ENCODE measurements at regions not wholly inside any gene's neighbourhood (a gene's known extent, or its start where the extent isn't known, plus 50 kb on each side); places are given as distances from the start of the nearest gene placed in this dataset.
"Not testable (repeated sequence)": the region's sequence is repeated elsewhere in the genome, so short reads cannot be mapped to it uniquely, and the experiment has no call there.

GRCh38 chr4:57373991-57374390, 263.8 kb upstream of the IGFBP7 start:
- DNase-seq = no peak

- DNase-seq = no peak
Measured at GRCh38 chr4:57371671-57372070, 261.5 kb upstream of the IGFBP7 start.

- no peak for DNase-seq
Measured at GRCh38 chr4:57370691-57371090, 260.5 kb upstream of the IGFBP7 start.

GRCh38 chr4:57369446-57369845, 259.3 kb upstream of the IGFBP7 start:
- no peak for DNase-seq

GRCh38 chr4:57364255-57364654, 254.1 kb upstream of the IGFBP7 start:
- no peak for DNase-seq

- no peak for DNase-seq
Measured at GRCh38 chr4:57363346-57363745, 253.2 kb upstream of the IGFBP7 start.

GRCh38 chr4:57360681-57361080, 250.5 kb upstream of the IGFBP7 start:
- DNase-seq = no peak

GRCh38 chr4:57355101-57355665, 245.0 kb upstream of the IGFBP7 start:
- no peak for DNase-seq

- DNase-seq = no peak
Measured at GRCh38 chr4:57351731-57352130, 241.5 kb upstream of the IGFBP7 start.

GRCh38 chr4:57344296-57344695, 234.1 kb upstream of the IGFBP7 start:
- no peak for DNase-seq

GRCh38 chr4:57342411-57342810, 232.2 kb upstream of the IGFBP7 start:
- no peak for DNase-seq

- DNase-seq = not testable (repeated sequence)
Measured at GRCh38 chr4:57338861-57339260, 228.7 kb upstream of the IGFBP7 start.

GRCh38 chr4:57333684-57334083, 223.5 kb upstream of the IGFBP7 start:
- no peak for DNase-seq

- DNase-seq = no peak
Measured at GRCh38 chr4:57331959-57332358, 221.8 kb upstream of the IGFBP7 start.

GRCh38 chr4:57329279-57329678, 219.1 kb upstream of the IGFBP7 start:
- no peak for DNase-seq

- DNase-seq = no peak
Measured at GRCh38 chr4:57324673-57325307, 214.6 kb upstream of the IGFBP7 start.

GRCh38 chr4:57320849-57321248, 210.7 kb upstream of the IGFBP7 start:
- DNase-seq = no peak

GRCh38 chr4:57320217-57320616, 210.0 kb upstream of the IGFBP7 start:
- no peak for DNase-seq

GRCh38 chr4:57318703-57319102, 208.5 kb upstream of the IGFBP7 start:
- no peak for DNase-seq

- DNase-seq = no peak
Measured at GRCh38 chr4:57314636-57315035, 204.5 kb upstream of the IGFBP7 start.

GRCh38 chr4:57312296-57312695, 202.1 kb upstream of the IGFBP7 start:
- no peak for DNase-seq

- DNase-seq = no peak
Measured at GRCh38 chr4:57309658-57310057, 199.5 kb upstream of the IGFBP7 start.

- DNase-seq = no peak
Measured at GRCh38 chr4:57308301-57308700, 198.1 kb upstream of the IGFBP7 start.

GRCh38 chr4:57305836-57306235, 195.7 kb upstream of the IGFBP7 start:
- no peak for DNase-seq
